ENCODE measurements at regions not wholly inside any gene's neighbourhood (a gene's known extent, or its start where the extent isn't known, plus 50 kb on each side); places are given as distances from the start of the nearest gene placed in this dataset.
"Not testable (repeated sequence)": the region's sequence is repeated elsewhere in the genome, so short reads cannot be mapped to it uniquely, and the experiment has no call there.

- DNase-seq = no peak
These were observed 51.9 kb upstream of the TBL1XR1 start for GRCh38 chr3:177249203-177249602.

GRCh38 chr3:177250151-177250550 is 52.9 kb upstream of the TBL1XR1 start:
- no peak for DNase-seq

GRCh38 chr3:177251755-177252154 is 54.5 kb upstream of the TBL1XR1 start:
- DNase-seq = no peak

GRCh38 chr3:177257006-177257405 is 59.7 kb upstream of the TBL1XR1 start:
- no peak for DNase-seq

- DNase-seq = no peak
These were observed 60.3 kb upstream of the TBL1XR1 start for GRCh38 chr3:177257625-177258024.

GRCh38 chr3:177262396-177262795 is 65.1 kb upstream of the TBL1XR1 start:
- DNase-seq = no peak

- no peak for DNase-seq
These were observed 66.5 kb upstream of the TBL1XR1 start for GRCh38 chr3:177263615-177264368.

GRCh38 chr3:177271811-177272501 is 74.7 kb upstream of the TBL1XR1 start:
- DNase-seq = not testable (repeated sequence)

- DNase-seq = no peak
These were observed 80.7 kb upstream of the TBL1XR1 start for GRCh38 chr3:177278016-177278415.

- DNase-seq = no peak
These were observed 82.0 kb upstream of the TBL1XR1 start for GRCh38 chr3:177279118-177279815.

- DNase-seq = no peak
These were observed 84.2 kb upstream of the TBL1XR1 start for GRCh38 chr3:177281292-177282118.

GRCh38 chr3:177282119-177282655 is 84.9 kb upstream of the TBL1XR1 start:
- DNase-seq = peak; percentile 100

GRCh38 chr3:177283983-177284382 is 86.7 kb upstream of the TBL1XR1 start:
- no peak for DNase-seq

GRCh38 chr3:177284383-177284881 is 87.2 kb upstream of the TBL1XR1 start:
- peak; percentile 6 for DNase-seq

- no peak for DNase-seq
These were observed 88.8 kb upstream of the TBL1XR1 start for GRCh38 chr3:177286034-177286433.

- no peak for DNase-seq
These were observed 89.9 kb upstream of the TBL1XR1 start for GRCh38 chr3:177287231-177287630.

- DNase-seq = no peak
These were observed 93.4 kb upstream of the TBL1XR1 start for GRCh38 chr3:177290633-177291032.

- DNase-seq = no peak
These were observed 96.9 kb upstream of the TBL1XR1 start for GRCh38 chr3:177294221-177294620.

- DNase-seq = no peak
These were observed 97.8 kb upstream of the TBL1XR1 start for GRCh38 chr3:177295116-177295515.

- DNase-seq = no peak
These were observed 102.0 kb upstream of the TBL1XR1 start for GRCh38 chr3:177299250-177299649.

GRCh38 chr3:177300039-177300833 is 103.0 kb upstream of the TBL1XR1 start:
- DNase-seq = no peak

GRCh38 chr3:177300842-177301241 is 103.6 kb upstream of the TBL1XR1 start:
- no peak for DNase-seq
